Hematopoietic multipotent progenitor cell treated with erythropoietin and hydrocortisone succinate and interleukin-3 and kit ligand, for 8 days (in vitro differentiated cells): ENCODE measurements at regions not wholly inside any gene's neighbourhood (a gene's known extent, or its start where the extent isn't known, plus 50 kb on each side); places are given as distances from the start of the nearest gene placed in this dataset.

Experiments used
- DNase-seq: peaks from one replicate; pipeline ENCODE4 v3.0.0-alpha.2; 2015

DNA sequence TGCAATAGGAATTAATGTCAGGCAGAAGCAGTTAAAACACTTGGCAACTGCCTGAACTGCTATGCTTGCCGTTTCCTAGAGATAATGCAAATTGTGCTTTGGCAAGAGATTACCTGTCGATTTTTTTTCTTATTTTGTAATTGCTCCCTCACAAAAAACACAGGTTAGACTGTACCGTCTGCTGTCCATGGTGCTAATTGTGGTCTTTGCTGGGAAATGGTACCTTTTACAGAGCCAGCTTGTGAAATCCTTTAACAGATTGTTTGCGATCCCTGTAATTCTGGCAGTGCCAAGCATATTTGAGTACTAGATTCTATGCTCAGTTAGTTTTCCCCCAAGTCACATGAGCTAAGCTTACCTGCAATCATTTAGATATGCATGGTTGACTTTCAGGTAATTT is 2125.8 kb upstream of the WWC1 start:
- no peak for DNase-seq

- no peak for DNase-seq
Measured at GRCh38 chr5:166166071-166166470, 2125.4 kb upstream of the WWC1 start.

DNA sequence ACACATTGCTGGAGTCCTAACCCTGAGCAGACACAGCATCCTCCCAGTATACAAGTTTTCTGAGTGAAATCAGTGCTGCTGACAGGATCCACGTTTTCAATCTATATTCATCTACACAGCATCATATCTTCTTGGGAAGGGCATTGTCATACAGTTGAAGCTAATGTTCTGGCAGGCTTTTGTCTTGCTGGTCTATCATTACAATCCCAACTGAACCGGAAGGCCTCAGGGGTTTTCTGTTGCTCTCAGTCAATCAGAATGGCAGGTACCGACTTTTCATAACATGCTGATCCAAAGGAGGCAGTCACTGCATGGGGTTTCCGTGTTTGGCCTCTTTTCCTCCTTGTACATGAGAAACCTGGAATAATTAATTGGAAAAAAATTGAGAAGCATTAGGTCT is 2118.8 kb upstream of the WWC1 start:
- DNase-seq = no peak

DNA sequence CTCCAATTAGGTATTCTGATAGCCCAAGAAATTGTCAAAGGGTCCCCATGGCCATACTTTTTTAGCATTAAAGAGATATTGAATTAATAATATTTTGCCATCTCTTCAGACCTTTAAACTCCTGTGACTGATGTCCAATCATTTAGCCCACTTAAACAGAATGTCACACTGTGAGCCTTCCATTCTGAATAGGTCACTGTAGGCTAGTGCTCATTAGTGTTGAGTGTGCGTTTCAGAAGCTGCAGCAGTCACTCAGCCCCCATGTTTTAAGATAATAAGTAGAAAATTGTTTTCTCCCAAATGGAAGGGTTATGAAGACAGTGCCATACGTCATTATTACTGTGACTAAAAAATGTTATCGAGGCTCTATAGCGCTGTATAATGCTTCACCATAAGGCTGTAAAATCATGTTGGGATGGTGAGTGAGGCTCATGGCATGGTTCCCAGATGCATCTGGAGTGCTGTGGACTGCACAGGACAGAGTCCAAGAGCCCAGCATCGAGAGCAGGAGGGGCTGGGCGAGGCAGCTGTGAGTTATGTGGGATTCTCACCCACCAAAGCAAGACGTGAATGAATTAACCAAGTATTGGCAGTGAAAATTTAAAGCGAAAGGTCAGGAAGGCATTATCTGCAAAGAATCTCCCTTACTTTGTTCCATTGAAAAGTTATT is 2112.9 kb upstream of the WWC1 start:
- DNase-seq = no peak

- DNase-seq = no peak
Measured at GRCh38 chr5:166185185-166185584, 2106.3 kb upstream of the WWC1 start.

- DNase-seq = no peak
Measured at GRCh38 chr5:166188501-166189325, 2102.7 kb upstream of the WWC1 start.

DNA sequence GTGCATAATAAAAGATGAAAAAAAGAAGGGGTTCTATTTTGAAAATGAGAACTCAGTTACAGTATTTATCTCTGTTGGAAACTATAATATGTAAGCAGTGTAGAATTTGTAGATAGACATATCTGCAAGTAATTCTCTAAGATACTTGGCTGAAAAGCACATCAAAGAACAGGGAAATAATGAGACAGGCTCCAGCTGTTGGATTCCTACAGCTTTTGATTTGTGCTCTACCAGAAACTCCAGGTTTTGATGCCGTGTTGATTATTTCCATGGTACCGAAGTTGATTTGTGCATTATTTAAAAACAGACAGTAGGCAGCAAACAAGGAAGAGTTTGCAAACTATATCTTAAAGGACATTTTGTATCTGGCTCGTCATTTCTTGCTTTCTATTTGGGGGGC is 2098.7 kb upstream of the WWC1 start:
- no peak for DNase-seq

GRCh38 chr5:166195981-166196380 is 2095.5 kb upstream of the WWC1 start:
- no peak for DNase-seq

DNA sequence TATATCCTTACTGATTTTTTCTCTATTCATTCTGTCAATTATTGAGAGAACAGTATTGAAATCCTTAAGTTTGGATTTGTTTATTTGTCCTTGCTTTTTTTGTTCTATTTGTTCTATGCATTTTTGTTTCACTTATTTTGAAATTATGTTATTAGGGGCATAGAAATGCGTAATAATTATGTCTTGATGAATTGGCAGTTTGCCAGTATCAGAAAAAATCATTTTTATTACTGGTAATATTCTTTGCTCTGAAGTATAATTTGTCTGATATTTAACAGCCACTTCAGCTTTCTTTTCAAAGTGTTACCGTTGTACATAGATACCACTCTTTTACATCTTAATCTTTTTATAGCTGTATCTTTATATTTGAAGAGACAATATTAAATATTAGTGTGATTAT is 2090.9 kb upstream of the WWC1 start:
- DNase-seq = no peak

DNA sequence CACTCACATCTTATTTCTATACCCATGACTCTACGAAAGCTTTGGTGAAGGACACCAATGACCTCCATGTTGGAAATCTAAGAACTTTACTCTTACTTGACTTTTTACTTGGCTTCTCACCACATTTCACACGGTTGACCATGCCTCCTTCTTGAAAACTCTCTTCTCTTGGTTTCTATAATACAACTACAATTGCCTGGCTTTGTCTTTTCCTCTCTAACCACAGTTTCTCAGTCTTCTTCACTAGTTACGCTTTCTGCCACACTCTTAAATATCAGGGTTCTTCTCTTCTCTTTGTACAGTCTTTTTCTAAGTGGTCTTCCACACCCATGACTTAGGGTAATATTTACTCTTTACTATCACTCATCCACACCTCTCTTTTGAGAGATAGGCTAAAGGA is 2079.8 kb upstream of the WWC1 start:
- no peak for DNase-seq

DNA sequence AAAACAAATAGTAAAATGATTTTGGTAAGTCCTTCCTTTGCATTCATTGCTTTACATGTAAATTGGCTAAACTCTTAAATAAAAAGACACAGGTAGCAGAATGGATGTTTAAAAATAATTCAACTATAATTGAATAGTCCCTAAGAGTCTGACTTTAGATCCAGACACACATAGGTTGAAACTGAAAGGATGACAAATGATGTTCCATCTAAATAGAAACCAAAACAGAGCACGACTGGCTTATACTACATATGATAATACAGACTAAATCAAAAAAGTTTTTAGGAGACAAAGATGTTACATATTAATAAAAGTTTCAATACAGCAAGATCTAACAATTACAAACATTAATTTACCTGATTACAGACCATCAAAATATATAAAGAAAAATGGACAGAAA is 2055.1 kb upstream of the WWC1 start:
- DNase-seq = no peak

GRCh38 chr5:166240705-166241104 is 2050.7 kb upstream of the WWC1 start:
- DNase-seq = no peak

GRCh38 chr5:166245556-166245955 is 2045.9 kb upstream of the WWC1 start:
- DNase-seq = no peak

DNA sequence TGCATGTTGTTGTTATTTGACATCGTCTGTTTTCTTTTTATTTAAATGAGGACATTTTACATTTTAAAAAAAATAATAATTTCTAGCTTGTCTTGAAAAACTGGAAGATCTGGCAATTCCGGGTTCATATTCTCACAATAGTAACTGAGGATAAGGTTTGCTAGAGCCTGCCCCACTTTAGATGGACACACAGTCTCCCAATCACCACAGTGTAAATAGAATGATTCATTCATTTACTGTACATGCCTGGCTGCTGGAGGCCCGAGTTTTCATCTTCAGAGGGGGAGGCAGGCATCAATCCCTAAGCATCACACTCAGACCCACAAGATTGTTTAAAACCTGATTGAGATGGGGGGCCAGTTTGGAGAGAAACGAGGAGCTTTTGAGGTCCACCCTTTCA is 2039.7 kb upstream of the WWC1 start:
- DNase-seq = no peak

DNA sequence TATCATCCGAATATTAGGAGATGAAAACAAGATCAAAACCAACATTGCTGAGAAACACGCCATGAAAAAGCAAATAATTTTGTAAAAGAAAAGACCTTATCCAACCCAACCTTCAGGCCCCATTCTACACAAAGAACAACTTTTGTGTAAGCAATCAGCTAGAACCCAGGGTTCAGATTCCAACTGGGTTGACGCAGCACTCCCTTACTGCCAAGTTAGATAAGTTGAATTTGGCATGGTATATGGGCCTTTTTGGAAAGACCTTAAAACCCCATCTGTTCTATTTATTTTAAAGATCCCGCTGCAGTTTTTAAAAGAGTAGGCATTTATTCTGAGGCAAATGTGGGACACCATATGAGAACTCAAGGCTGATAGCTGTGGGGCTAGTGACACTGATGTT is 2033.8 kb upstream of the WWC1 start:
- no peak for DNase-seq

DNA sequence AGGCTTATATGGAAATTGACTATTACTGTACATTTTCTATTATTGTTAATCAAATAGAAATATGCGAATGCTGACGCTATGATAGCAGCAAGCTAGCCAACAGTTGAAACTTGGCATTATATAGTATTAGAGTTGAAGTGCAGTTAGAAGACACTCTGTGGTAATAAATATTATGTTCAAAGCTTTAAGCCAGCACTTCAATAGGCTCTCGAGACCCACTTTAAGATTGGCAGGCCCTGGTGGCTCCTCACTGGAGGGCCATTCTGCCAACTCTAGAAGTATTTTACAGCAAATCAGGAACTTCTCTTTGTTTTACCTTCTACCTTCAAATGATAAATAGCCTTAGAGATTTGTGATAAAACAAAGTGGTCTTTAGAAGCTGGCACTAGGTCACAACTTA is 2029.0 kb upstream of the WWC1 start:
- no peak for DNase-seq

DNA sequence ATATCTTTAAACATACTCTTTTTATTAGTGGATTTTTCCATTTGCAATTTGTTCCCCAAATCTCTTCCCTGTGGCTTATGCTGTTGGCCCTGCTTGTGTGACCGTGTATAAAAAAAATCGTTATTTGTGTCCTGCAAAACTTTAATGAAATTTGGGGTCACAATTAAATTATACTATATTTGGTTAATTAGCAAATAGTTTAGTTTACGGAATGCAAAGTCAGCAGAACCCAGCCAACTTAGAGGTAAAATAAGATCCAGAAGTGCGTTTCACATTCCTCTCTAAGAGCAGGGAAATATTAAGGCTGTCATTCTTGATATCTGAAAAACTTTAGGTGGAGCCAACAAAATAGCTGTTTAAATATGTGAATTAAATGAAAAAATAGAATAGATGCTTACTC is 2023.5 kb upstream of the WWC1 start:
- DNase-seq = no peak

DNA sequence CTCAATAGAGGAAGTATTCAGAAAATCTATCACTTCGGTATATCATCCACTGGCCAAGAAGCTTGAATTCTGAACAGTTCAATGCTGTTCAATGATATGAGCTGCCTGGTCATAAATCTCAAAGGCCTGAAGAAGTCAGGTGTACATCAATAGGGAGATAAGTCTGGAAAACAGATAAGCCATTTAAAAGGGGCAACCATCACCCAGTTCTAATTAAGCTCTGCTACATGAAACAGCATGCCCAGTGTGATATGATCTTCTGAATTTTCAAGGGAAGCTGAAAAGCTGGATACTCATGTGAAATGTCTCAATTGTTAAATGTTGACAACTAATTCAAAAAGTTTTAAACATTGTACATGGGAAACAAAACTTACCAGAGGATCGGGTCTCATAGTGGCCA is 2020.7 kb upstream of the WWC1 start:
- no peak for DNase-seq

DNA sequence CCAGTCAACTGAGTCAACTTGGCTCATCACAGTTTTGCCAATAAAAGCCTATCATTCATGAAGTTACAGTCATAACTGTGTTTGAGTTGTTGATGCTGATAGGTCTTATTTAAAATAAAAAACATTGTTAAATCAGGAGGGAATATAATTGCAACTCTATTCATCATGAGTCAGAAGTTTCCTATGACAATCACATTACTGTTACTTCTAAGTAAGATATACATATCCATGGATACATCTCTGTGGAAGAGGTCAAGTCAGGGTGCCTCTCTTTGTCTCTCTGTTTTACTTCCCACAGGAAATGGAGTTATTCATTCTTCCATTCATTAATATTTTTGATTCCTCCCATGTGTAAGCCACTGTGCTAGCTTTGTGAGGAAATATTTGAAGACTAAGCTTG is 2015.4 kb upstream of the WWC1 start:
- DNase-seq = no peak

- no peak for DNase-seq
Measured at GRCh38 chr5:166279828-166280227, 2011.6 kb upstream of the WWC1 start.

- no peak for DNase-seq
Measured at GRCh38 chr5:166281433-166281832, 2010.0 kb upstream of the WWC1 start.

DNA sequence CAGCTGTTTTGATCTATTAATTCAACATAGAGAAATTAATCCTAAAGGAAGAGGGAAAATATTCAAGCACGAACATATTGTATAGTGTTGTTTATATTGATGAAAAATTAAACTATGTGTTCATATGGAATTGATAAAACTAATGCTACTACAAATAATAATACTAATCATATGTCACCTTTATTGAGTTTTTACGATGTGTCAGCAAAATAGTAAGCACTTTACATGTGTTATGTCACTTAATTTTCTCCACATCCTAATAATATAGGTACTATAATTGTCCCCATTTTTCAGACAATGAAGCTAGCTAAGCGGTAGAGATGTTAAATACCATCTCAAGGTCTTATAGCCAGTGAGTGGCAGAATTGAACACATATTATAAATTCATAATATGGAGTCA is 2008.5 kb upstream of the WWC1 start:
- no peak for DNase-seq

- no peak for DNase-seq
Measured at GRCh38 chr5:166285361-166285760, 2006.1 kb upstream of the WWC1 start.

DNA sequence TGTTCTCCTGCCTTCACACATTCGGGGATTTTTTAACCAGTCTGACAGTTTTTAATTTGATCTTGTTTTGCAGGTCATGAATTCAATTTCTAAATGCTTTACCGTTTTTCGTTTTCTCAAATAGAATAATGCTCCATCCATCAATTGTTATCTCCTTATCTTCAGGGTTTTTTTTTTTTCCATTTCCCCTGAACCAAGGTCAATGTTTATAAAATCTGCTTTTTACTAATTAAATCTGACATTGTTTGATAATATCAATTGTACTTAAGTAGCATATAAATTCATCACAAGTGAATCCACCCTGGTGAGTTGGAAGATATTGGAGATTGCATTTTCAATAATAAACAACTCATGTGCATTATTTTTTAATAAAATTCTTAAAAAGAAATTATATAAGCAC is 2004.6 kb upstream of the WWC1 start:
- no peak for DNase-seq

- no peak for DNase-seq
Measured at GRCh38 chr5:166287866-166288265, 2003.6 kb upstream of the WWC1 start.
